ENCODE measurements at regions not wholly inside any gene's neighbourhood (a gene's known extent, or its start where the extent isn't known, plus 50 kb on each side); places are given as distances from the start of the nearest gene placed in this dataset.

- H3K4me2 ChIP-seq (ENCODE audit: insufficient read depth, low read length), result no peak overlapping the region
- H3K4me1 ChIP-seq (ENCODE audit: insufficient read depth, low read length), result no peaks in the 10 kb centered on the region
- no peaks in the 10 kb centered on the region for H3K9me3 ChIP-seq (ENCODE audit: low read depth, low read length)
- no peaks in the 10 kb centered on the region for H3K79me2 ChIP-seq (ENCODE audit: insufficient read depth, low read length)
- no peaks in the 10 kb centered on the region for H3K27me3 ChIP-seq (ENCODE audit: insufficient read depth, low read length)
- no peaks in the 10 kb centered on the region for H3K36me3 ChIP-seq (ENCODE audit: insufficient read depth, low read length)
- no peak for DNase-seq (ENCODE audit: insufficient read length, low spot score, missing footprints)
- no peak overlapping the region for H3K4me3 ChIP-seq (ENCODE audit: insufficient read depth, low read length)
- H3K27ac ChIP-seq (ENCODE audit: low read depth, low read length), result no peak overlapping the region
- no peak for TF ChIP-seq CTCF (IDR thresholded peaks at IDR 0.05; ENCODE audit: extremely low read depth, low read depth, low read length)
- no peak overlapping the region for H2AFZ ChIP-seq (ENCODE audit: low read length)
- H4K20me1 ChIP-seq (ENCODE audit: insufficient read depth, low read length), result no peaks in the 10 kb centered on the region
Measured at GRCh38 chr10:44818041-44818649, 93.0 kb upstream of the TMEM72 start.

- TF ChIP-seq CTCF (IDR thresholded peaks at IDR 0.05; ENCODE audit: extremely low read depth, low read depth, low read length), result no peak
- no peak overlapping the region for H3K27ac ChIP-seq (ENCODE audit: low read depth, low read length)
Measured at GRCh38 chr10:44818701-44819127, 92.4 kb upstream of the TMEM72 start.

GRCh38 chr10:44820094-44820493 is 91.0 kb upstream of the TMEM72 start:
- no peaks in the 10 kb centered on the region for H3K79me2 ChIP-seq (ENCODE audit: insufficient read depth, low read length)
- H3K4me3 ChIP-seq (ENCODE audit: insufficient read depth, low read length), result no peak overlapping the region
- no peaks in the 10 kb centered on the region for H4K20me1 ChIP-seq (ENCODE audit: insufficient read depth, low read length)
- no peaks in the 10 kb centered on the region for H3K4me1 ChIP-seq (ENCODE audit: insufficient read depth, low read length)
- H3K4me2 ChIP-seq (ENCODE audit: insufficient read depth, low read length), result no peak overlapping the region
- no peak overlapping the region for H3K27ac ChIP-seq (ENCODE audit: low read depth, low read length)
- H2AFZ ChIP-seq (ENCODE audit: low read length), result no peak overlapping the region
- TF ChIP-seq CTCF (IDR thresholded peaks at IDR 0.05; ENCODE audit: extremely low read depth, low read depth, low read length), result no peak
- DNase-seq (ENCODE audit: insufficient read length, low spot score, missing footprints), result no peak
- no peaks in the 10 kb centered on the region for H3K9me3 ChIP-seq (ENCODE audit: low read depth, low read length)
- no peaks in the 10 kb centered on the region for H3K36me3 ChIP-seq (ENCODE audit: insufficient read depth, low read length)
- no peaks in the 10 kb centered on the region for H3K27me3 ChIP-seq (ENCODE audit: insufficient read depth, low read length)

More at GRCh38 chr10:44818701-44819127, 92.4 kb upstream of the TMEM72 start:
- no peak overlapping the region for H3K4me2 ChIP-seq (ENCODE audit: insufficient read depth, low read length)
- H4K20me1 ChIP-seq (ENCODE audit: insufficient read depth, low read length), result no peaks in the 10 kb centered on the region
- no peaks in the 10 kb centered on the region for H3K79me2 ChIP-seq (ENCODE audit: insufficient read depth, low read length)
- DNase-seq (ENCODE audit: insufficient read length, low spot score, missing footprints), result no peak
- no peaks in the 10 kb centered on the region for H3K9me3 ChIP-seq (ENCODE audit: low read depth, low read length)
- no peaks in the 10 kb centered on the region for H3K4me1 ChIP-seq (ENCODE audit: insufficient read depth, low read length)
- H3K27me3 ChIP-seq (ENCODE audit: insufficient read depth, low read length), result no peaks in the 10 kb centered on the region
- H3K36me3 ChIP-seq (ENCODE audit: insufficient read depth, low read length), result no peaks in the 10 kb centered on the region
- no peak overlapping the region for H3K4me3 ChIP-seq (ENCODE audit: insufficient read depth, low read length)
- no peak overlapping the region for H2AFZ ChIP-seq (ENCODE audit: low read length)

GRCh38 chr10:44821290-44821689 is 89.8 kb upstream of the TMEM72 start:
- no peaks in the 10 kb centered on the region for H3K36me3 ChIP-seq (ENCODE audit: insufficient read depth, low read length)
- no peaks in the 10 kb centered on the region for H3K79me2 ChIP-seq (ENCODE audit: insufficient read depth, low read length)
- TF ChIP-seq CTCF (IDR thresholded peaks at IDR 0.05; ENCODE audit: extremely low read depth, low read depth, low read length), result no peak
- no peaks in the 10 kb centered on the region for H4K20me1 ChIP-seq (ENCODE audit: insufficient read depth, low read length)
- H3K4me3 ChIP-seq (ENCODE audit: insufficient read depth, low read length), result no peak overlapping the region
- no peak overlapping the region for H3K4me2 ChIP-seq (ENCODE audit: insufficient read depth, low read length)
- H3K27me3 ChIP-seq (ENCODE audit: insufficient read depth, low read length), result no peaks in the 10 kb centered on the region
- no peak overlapping the region for H2AFZ ChIP-seq (ENCODE audit: low read length)
- DNase-seq (ENCODE audit: insufficient read length, low spot score, missing footprints), result no peak
- no peaks in the 10 kb centered on the region for H3K9me3 ChIP-seq (ENCODE audit: low read depth, low read length)
- H3K4me1 ChIP-seq (ENCODE audit: insufficient read depth, low read length), result no peaks in the 10 kb centered on the region
- no peak overlapping the region for H3K27ac ChIP-seq (ENCODE audit: low read depth, low read length)
